H1 (cell line): ENCODE measurements at regions not wholly inside any gene's neighbourhood (a gene's known extent, or its start where the extent isn't known, plus 50 kb on each side); places are given as distances from the start of the nearest gene placed in this dataset.

Experiments used
- CTCF ChIA-PET: fragments of 300-600 bp; sonication (Branson Sonifier 250); formaldehyde crosslinking; loops from one replicate; lab custom pipeline; 2021; ENCODE audit not compliant: partially characterized antibody; lab: Charles Lee
- POLR2A ChIA-PET: fragments of 300-600 bp; sonication (Branson Sonifier 250); formaldehyde crosslinking; loops from one replicate; lab custom pipeline; 2021; ENCODE audit warnings: inconsistent platforms; ENCODE audit not compliant: partially characterized antibody; lab: Charles Lee
- DNase-seq, 2 experiments: peaks; one replicate each; pipeline versions ENCODE4 v3.0.0 to v3.0.0-alpha.2; 2010 to 2022; ENCODE audit warnings: low spot score in 2 of 2, low read depth in 1 of 2, mixed read lengths in 1 of 2
- FAIRE-seq: peaks from 2 replicates; lab custom pipeline; 2011; peaks lifted over from hg19 to GRCh38; lab: Jason Lieb, UNC
- H2AFZ ChIP-seq: 2 replicates; pipeline ENCODE4 v1.8.1; 2012; ENCODE audit warnings: low read length, inconsistent platforms
- H2AK5ac ChIP-seq: 2 replicates; pipeline ENCODE4 v1.6.1; 2013; ENCODE audit warnings: low read depth, low read length
- H2BK120ac ChIP-seq: replicated peaks from 2 replicates; pipeline ENCODE3; 2013; ENCODE audit warnings: low read depth, low read length, inconsistent platforms
- H2BK12ac ChIP-seq: 2 replicates; pipeline ENCODE4 v1.6.1; 2013; ENCODE audit warnings: low read depth, low read length
- H2BK15ac ChIP-seq: 2 replicates; pipeline ENCODE4 v1.6.1; 2013; ENCODE audit warnings: low read length
- H2BK20ac ChIP-seq: 2 replicates; pipeline ENCODE4 v1.6.1; 2013; ENCODE audit warnings: low read length
- H2BK5ac ChIP-seq: 2 replicates; pipeline ENCODE4 v1.6.1; 2013; ENCODE audit warnings: low read depth, low read length
- H3K14ac ChIP-seq: 2 replicates; pipeline ENCODE4 v1.6.1; 2013; ENCODE audit warnings: inconsistent platforms; ENCODE audit not compliant: insufficient read length
- H3K18ac ChIP-seq: 2 replicates; pipeline ENCODE4 v1.6.1; 2013; ENCODE audit warnings: low read length; ENCODE audit errors: extremely low read depth
- H3K23ac ChIP-seq: 2 replicates; pipeline ENCODE4 v1.6.1; 2013; ENCODE audit warnings: inconsistent platforms; ENCODE audit not compliant: insufficient read length
- H3K23me2 ChIP-seq: 2 replicates; pipeline ENCODE4 v1.6.1; 2013; ENCODE audit warnings: low read depth, low read length
- H3K27ac ChIP-seq: 2 replicates; pipeline ENCODE4 v1.6.1; 2011; ENCODE audit warnings: low read depth, low read length, inconsistent platforms
- H3K27me3 ChIP-seq, 4 experiments: replicated peaks in 1 of 4; 1 replicate in 1 of 4; 2 replicates in 3 of 4; pipeline versions ENCODE4 v1.6.1 to v1.8.1; 2011 to 2013; ENCODE audit warnings: low read length in 3 of 4, mild to moderate bottlenecking in 3 of 4, inconsistent platforms in 2 of 4, mixed read lengths in 2 of 4, moderate library complexity in 1 of 4; ENCODE audit not compliant: control insufficient read depth in 3 of 4, insufficient read depth in 3 of 4; ENCODE audit errors: extremely low read depth in 1 of 4
- H3K36me3 ChIP-seq, 4 experiments: 2 replicates each; pipeline versions ENCODE4 v1.6.1 to v1.8.1; 2011 to 2013; ENCODE audit warnings: mild to moderate bottlenecking in 4 of 4, low read length in 3 of 4, moderate library complexity in 2 of 4, control low read depth in 1 of 4, inconsistent platforms in 1 of 4; ENCODE audit not compliant: insufficient read depth in 4 of 4, control insufficient read depth in 2 of 4
- H3K4ac ChIP-seq: replicated peaks from 2 replicates; pipeline ENCODE3; 2013; ENCODE audit warnings: low read length, low read depth, mixed read lengths, inconsistent platforms; ENCODE audit not compliant: insufficient read length
- H3K4me1 ChIP-seq, 4 experiments: replicated peaks in 1 of 4; 1 replicate in 1 of 4; 2 replicates in 3 of 4; pipeline versions ENCODE4 v1.6.1 to v1.8.1; 2011 to 2013; ENCODE audit warnings: low read length in 3 of 4, inconsistent platforms in 2 of 4, mixed read lengths in 1 of 4; ENCODE audit not compliant: insufficient read depth in 4 of 4, control insufficient read depth in 3 of 4
- H3K4me2 ChIP-seq, 2 experiments: 2 replicates each; pipeline versions ENCODE4 v1.6.1 to v1.8.1; 2011 to 2013; ENCODE audit warnings: low read depth in 2 of 2, low read length in 2 of 2, control low read depth in 1 of 2, inconsistent platforms in 1 of 2, mild to moderate bottlenecking in 1 of 2; ENCODE audit not compliant: insufficient read depth in 1 of 2
- H3K4me3 ChIP-seq, 4 experiments: fragments of 200-600, 300-600 bp in 1 of 4; sonication (generic), shearing (Covaris generic), sonication (Bioruptor Twin) in 1 of 4; 2 replicates each; pipeline versions ENCODE4 v1.5.1 to v1.8.1; 2011 to 2016; ENCODE audit warnings: low read length in 4 of 4, low read depth in 3 of 4, control low read depth in 2 of 4, inconsistent platforms in 2 of 4, mild to moderate bottlenecking in 2 of 4, mixed read lengths in 1 of 4, moderate library complexity in 1 of 4; ENCODE audit not compliant: insufficient read depth in 2 of 4; ENCODE audit errors: extremely low read depth in 1 of 4
- H3K56ac ChIP-seq: replicated peaks from 2 replicates; pipeline ENCODE3; 2013; ENCODE audit warnings: low read depth, mild to moderate bottlenecking, mixed read lengths, low read length, inconsistent platforms; ENCODE audit not compliant: insufficient read length
- H3K79me1 ChIP-seq: 2 replicates; pipeline ENCODE4 v1.6.1; 2013; ENCODE audit warnings: low read depth, low read length, control low read depth
- H3K79me2 ChIP-seq, 2 experiments: 2 replicates each; pipeline versions ENCODE4 v1.6.1 to v1.8.1; 2012 to 2013; ENCODE audit warnings: low read length in 2 of 2, mild to moderate bottlenecking in 2 of 2, inconsistent platforms in 1 of 2; ENCODE audit not compliant: insufficient read depth in 2 of 2, control insufficient read depth in 1 of 2
- H3K9ac ChIP-seq, 4 experiments: replicated peaks in 1 of 4; 1 replicate in 1 of 4; 2 replicates in 3 of 4; pipeline versions ENCODE4 v1.6.1 to v1.8.1; 2011 to 2013; ENCODE audit warnings: low read depth in 3 of 4, low read length in 3 of 4, control low read depth in 2 of 4, mild to moderate bottlenecking in 2 of 4, moderate library complexity in 2 of 4, inconsistent platforms in 1 of 4; ENCODE audit errors: extremely low read depth in 1 of 4
- H3K9me3 ChIP-seq, 2 experiments: 2 replicates each; pipeline versions ENCODE4 v1.6.1 to v1.8.1; 2012 to 2013; ENCODE audit warnings: mild to moderate bottlenecking in 2 of 2, moderate library complexity in 2 of 2, control low read depth in 1 of 2, inconsistent platforms in 1 of 2, low read depth in 1 of 2, low read length in 1 of 2, mixed read lengths in 1 of 2; ENCODE audit not compliant: insufficient read depth in 2 of 2
- H4K20me1 ChIP-seq, 2 experiments: replicated peaks in 1 of 2; 2 replicates each; pipeline versions ENCODE3 to v1.8.1; 2011 to 2013; ENCODE audit warnings: inconsistent platforms in 2 of 2, low read length in 2 of 2, mild to moderate bottlenecking in 1 of 2; ENCODE audit not compliant: insufficient read depth in 2 of 2, control insufficient read depth in 1 of 2
- H4K5ac ChIP-seq: 2 replicates; pipeline ENCODE4 v1.6.1; 2013; ENCODE audit warnings: low read length, low read depth, mixed read lengths, inconsistent platforms; ENCODE audit not compliant: insufficient read length
- H4K8ac ChIP-seq: 2 replicates; pipeline ENCODE4 v1.8.0; 2013; ENCODE audit warnings: mild to moderate bottlenecking, moderate library complexity, low read length, inconsistent platforms; ENCODE audit not compliant: insufficient read depth; ENCODE audit errors: extremely low read depth
- H4K91ac ChIP-seq: replicated peaks from 2 replicates; pipeline ENCODE3; 2013; ENCODE audit warnings: low read length, mixed read lengths, inconsistent platforms; ENCODE audit not compliant: insufficient read length
- ATF2 ChIP-seq: IDR thresholded peaks from 2 replicates; pipeline ENCODE4 v1.6.1; 2012; ENCODE audit warnings: low read length, inconsistent platforms
- BCL11A ChIP-seq, 2 experiments: IDR thresholded peaks; one replicate each; pipeline ENCODE4 v1.6.1; 2011; ENCODE audit warnings: low read depth in 2 of 2, low read length in 2 of 2, mild to moderate bottlenecking in 2 of 2
- FOSL1 ChIP-seq: IDR thresholded peaks from 2 replicates; pipeline ENCODE4 v1.6.1; 2011; ENCODE audit warnings: mild to moderate bottlenecking, low read depth, low read length, moderate library complexity; ENCODE audit not compliant: insufficient read depth
- GTF2F1 ChIP-seq: IDR thresholded peaks from 2 replicates; pipeline ENCODE4 v1.6.1; 2012; ENCODE audit warnings: low read depth, low read length, improper control_type of control experiment, borderline replicate concordance
- JUN ChIP-seq: IDR thresholded peaks from 2 replicates; pipeline ENCODE4 v1.6.1; 2011; ENCODE audit warnings: low read depth, mild to moderate bottlenecking, improper control_type of control experiment, low read length
- RBBP5 ChIP-seq: IDR thresholded peaks from 2 replicates; pipeline ENCODE4 v1.7.1; 2012; ENCODE audit warnings: low read depth, mild to moderate bottlenecking, inconsistent platforms, low read length, moderate library complexity, borderline replicate concordance
- SIN3A ChIP-seq, 2 experiments: IDR thresholded peaks in 1 of 2; conservative IDR thresholded peaks in 1 of 2; 2 replicates each; pipeline ENCODE4 v1.6.1; 2011 to 2012; ENCODE audit warnings: low read length in 2 of 2, improper control_type of control experiment in 1 of 2, low read depth in 1 of 2, mild to moderate bottlenecking in 1 of 2
- WGBS, 2 experiments: shearing (Covaris generic) in 1 of 2; methylation state at CpG; one replicate each; pipeline versions ENCODE4 v1.1.6 to v1.1.7; 2013 to 2015; ENCODE audit warnings: low lambda C conversion rate in 2 of 2, mixed read lengths in 2 of 2, inconsistent platforms in 1 of 2, low coverage in 1 of 2, missing lambda C conversion rate in 1 of 2; ENCODE audit not compliant: insufficient replicate concordance in 2 of 2, insufficient coverage in 1 of 2, insufficient read length in 1 of 2; ENCODE audit errors: extremely low coverage in 1 of 2, missing lambda C conversion rate in 1 of 2; 5-methylcytosine and 5-hydroxymethylcytosine counted together
- TF ChIP-seq, protein P1 (sequence below): IDR thresholded peaks from 2 replicates; pipeline ENCODE4 v1.6.1; 2011; ENCODE audit warnings: low read depth, mild to moderate bottlenecking, low read length; ENCODE audit not compliant: insufficient read depth

GRCh38 chr1:183726825-183727224, 73.7 kb upstream of the APOBEC4 start:
- CTCF ChIA-PET, result no interaction called here

More at GRCh38 chr1:183726825-183727224, 73.7 kb upstream of the APOBEC4 start:
- H3K79me2 ChIP-seq, result no peaks in the 10 kb centered on the region
- POLR2A ChIA-PET, result no interaction called here
- H3K4ac ChIP-seq, result no peak overlapping the region
- no peak overlapping the region for H4K91ac ChIP-seq
- no peak for FAIRE-seq
- H2AK5ac ChIP-seq, result no peak overlapping the region
- H3K14ac ChIP-seq, result no peak overlapping the region
- no peak overlapping the region for H2BK15ac ChIP-seq
- WGBS, 2 experiments, result 93% methylated on average over 1 of the region's 1 CpG; no CpG with 5 or more reads in 1 of the 2 experiments
- no peak overlapping the region for H3K23ac ChIP-seq
- H3K79me1 ChIP-seq, result no peaks in the 10 kb centered on the region
- H3K27ac ChIP-seq, result no peak overlapping the region
- H3K27me3 ChIP-seq, result no peaks in the 10 kb centered on the region
- H2BK5ac ChIP-seq, result no peak overlapping the region
- H2AFZ ChIP-seq, result no peak overlapping the region
- H2BK120ac ChIP-seq, result no peak overlapping the region
- TF ChIP-seq GTF2F1, result no peak
- TF ChIP-seq, protein P1, sequence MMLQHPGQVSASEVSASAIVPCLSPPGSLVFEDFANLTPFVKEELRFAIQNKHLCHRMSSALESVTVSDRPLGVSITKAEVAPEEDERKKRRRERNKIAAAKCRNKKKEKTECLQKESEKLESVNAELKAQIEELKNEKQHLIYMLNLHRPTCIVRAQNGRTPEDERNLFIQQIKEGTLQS, result no peak
- no peak for TF ChIP-seq FOSL1
- no peak for TF ChIP-seq BCL11A (IDR thresholded peaks at IDR 0.05; ENCODE audit: low read depth in 2 of 2, low read length in 2 of 2)
- no peak for TF ChIP-seq JUN
- TF ChIP-seq SIN3A (conservative IDR thresholded peaks at IDR 0.05 in 1 of 2, IDR thresholded peaks at IDR 0.05 in 1 of 2; ENCODE audit: low read depth in 1 of 2, low read length in 2 of 2), result no peak
- no peak for TF ChIP-seq ATF2
- no peak for TF ChIP-seq RBBP5
- TF ChIP-seq, all 59 proteins: peak for 0
- H3K18ac ChIP-seq, result no peak overlapping the region
- H3K23me2 ChIP-seq, result no peaks in the 10 kb centered on the region
- H3K4me1 ChIP-seq, result no peaks in the 10 kb centered on the region
- H3K4me3 ChIP-seq, result no peak overlapping the region
- H3K4me2 ChIP-seq, result no peak overlapping the region
- H3K56ac ChIP-seq, result no peak overlapping the region
- H2BK12ac ChIP-seq, result no peak overlapping the region
- no peak overlapping the region for H4K5ac ChIP-seq
- no peak for DNase-seq
- H4K8ac ChIP-seq, result no peak overlapping the region
- H4K20me1 ChIP-seq, result no peaks in the 10 kb centered on the region
- no peaks in the 10 kb centered on the region for H3K36me3 ChIP-seq
- no peaks in the 10 kb centered on the region for H3K9me3 ChIP-seq
- no peak overlapping the region for H2BK20ac ChIP-seq
- no peak overlapping the region for H3K9ac ChIP-seq
